SK-N-SH treated with all-trans-retinoic acid at 6 μM for 48 hours (cell line): ENCODE measurements at regions not wholly inside any gene's neighbourhood (a gene's known extent, or its start where the extent isn't known, plus 50 kb on each side); places are given as distances from the start of the nearest gene placed in this dataset.

Experiments
- ARNTL ChIP-seq: fragments of 450-650 bp; formaldehyde crosslinking; IDR thresholded peaks from 2 replicates; pipeline ENCODE4 v1.5.0; 2020; ENCODE audit warnings: low read depth, mild to moderate bottlenecking, moderate library complexity, borderline replicate concordance
- BACH2 ChIP-seq: fragments of 250-450 bp; sonication (Bioruptor Pico); IDR thresholded peaks from 2 replicates; pipeline ENCODE4 v1.9.0; 2021; ENCODE audit warnings: mild to moderate bottlenecking, borderline replicate concordance
- OSR1 ChIP-seq: fragments of 250-450 bp; sonication (Bioruptor Pico); IDR thresholded peaks from 2 replicates; pipeline ENCODE4 v1.8.0; 2022; ENCODE audit warnings: moderate library complexity, mild to moderate bottlenecking, inconsistent platforms
- PPARA ChIP-seq: fragments of 250-450 bp; sonication (Bioruptor Pico); IDR thresholded peaks from 2 replicates; pipeline ENCODE4 v1.5.0; 2020; ENCODE audit warnings: mild to moderate bottlenecking, borderline replicate concordance
- RARB ChIP-seq: fragments of 250-450 bp; sonication (Bioruptor Pico); IDR thresholded peaks from 2 replicates; pipeline ENCODE4 v1.8.0; 2021; ENCODE audit warnings: mild to moderate bottlenecking, moderate library complexity
- TCF4 ChIP-seq: fragments of 250-450 bp; sonication (Bioruptor Pico); IDR thresholded peaks from 2 replicates; pipeline ENCODE4 v1.8.0; 2021; ENCODE audit warnings: mild to moderate bottlenecking, moderate library complexity, borderline replicate concordance
- ZNF8 ChIP-seq: fragments of 450-650 bp; formaldehyde crosslinking; IDR thresholded peaks from 2 replicates; pipeline ENCODE4 v1.5.0; 2020; ENCODE audit warnings: mild to moderate bottlenecking, moderate library complexity
- TF ChIP-seq, protein P1 (sequence below): fragments of 250-450 bp; sonication (Bioruptor Pico); IDR thresholded peaks from 2 replicates; pipeline ENCODE4 v1.5.1; 2021; ENCODE audit warnings: mild to moderate bottlenecking, moderate library complexity
- TF ChIP-seq, protein P2 (sequence below): fragments of 250-450 bp; sonication (Bioruptor Pico); IDR thresholded peaks from 2 replicates; pipeline ENCODE4 v1.8.0; 2020; ENCODE audit warnings: mild to moderate bottlenecking, moderate library complexity, borderline replicate concordance
- TF ChIP-seq, protein P3 (sequence below): fragments of 250-450 bp; sonication (Bioruptor Pico); IDR thresholded peaks from 2 replicates; pipeline ENCODE4 v1.8.0; 2021; ENCODE audit warnings: low read depth, mild to moderate bottlenecking, moderate library complexity, borderline replicate concordance
- TF ChIP-seq, protein P4 (sequence below): fragments of 250-450 bp; sonication (Bioruptor Pico); IDR thresholded peaks from 2 replicates; pipeline ENCODE4 v1.5.0; 2020; ENCODE audit warnings: mild to moderate bottlenecking, moderate library complexity
- TF ChIP-seq, protein P5 (sequence below): fragments of 250-450 bp; sonication (Bioruptor Pico); IDR thresholded peaks from 2 replicates; pipeline ENCODE4 v1.5.1; 2020; ENCODE audit warnings: low read depth, mild to moderate bottlenecking, moderate library complexity

DNA sequence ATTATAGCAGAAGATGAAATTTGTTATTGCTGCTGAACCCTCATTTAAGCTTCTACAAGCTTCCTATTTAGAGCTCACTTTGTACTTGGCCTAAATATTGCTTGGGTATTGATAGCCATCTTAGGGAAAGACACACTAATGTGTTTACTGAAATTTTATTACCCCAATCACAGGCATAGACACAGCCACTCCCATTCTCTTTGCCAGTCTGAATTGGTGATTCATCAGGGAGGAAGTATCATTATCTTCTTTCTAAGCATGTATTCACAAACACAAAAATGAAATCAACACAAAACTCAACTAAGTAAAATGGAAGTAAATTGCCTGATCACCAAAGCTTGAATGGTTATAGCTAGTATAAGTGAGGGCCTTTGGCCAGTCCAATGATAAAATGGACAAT lies 666.3 kb downstream of the TSN start:
- TF ChIP-seq, protein P1, sequence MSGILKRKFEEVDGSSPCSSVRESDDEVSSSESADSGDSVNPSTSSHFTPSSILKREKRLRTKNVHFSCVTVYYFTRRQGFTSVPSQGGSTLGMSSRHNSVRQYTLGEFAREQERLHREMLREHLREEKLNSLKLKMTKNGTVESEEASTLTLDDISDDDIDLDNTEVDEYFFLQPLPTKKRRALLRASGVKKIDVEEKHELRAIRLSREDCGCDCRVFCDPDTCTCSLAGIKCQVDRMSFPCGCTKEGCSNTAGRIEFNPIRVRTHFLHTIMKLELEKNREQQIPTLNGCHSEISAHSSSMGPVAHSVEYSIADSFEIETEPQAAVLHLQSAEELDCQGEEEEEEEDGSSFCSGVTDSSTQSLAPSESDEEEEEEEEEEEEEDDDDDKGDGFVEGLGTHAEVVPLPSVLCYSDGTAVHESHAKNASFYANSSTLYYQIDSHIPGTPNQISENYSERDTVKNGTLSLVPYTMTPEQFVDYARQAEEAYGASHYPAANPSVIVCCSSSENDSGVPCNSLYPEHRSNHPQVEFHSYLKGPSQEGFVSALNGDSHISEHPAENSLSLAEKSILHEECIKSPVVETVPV = no peak
- TF ChIP-seq ARNTL (CRISPR knock-in tag) (no peak), PPARA (no peak), OSR1 (CRISPR knock-in tag) (no peak), ZNF8 (CRISPR knock-in tag) (no peak), TCF4 (no peak), BACH2 (CRISPR knock-in tag) (no peak), RARB (CRISPR knock-in tag) (no peak)
- TF ChIP-seq, protein P2, sequence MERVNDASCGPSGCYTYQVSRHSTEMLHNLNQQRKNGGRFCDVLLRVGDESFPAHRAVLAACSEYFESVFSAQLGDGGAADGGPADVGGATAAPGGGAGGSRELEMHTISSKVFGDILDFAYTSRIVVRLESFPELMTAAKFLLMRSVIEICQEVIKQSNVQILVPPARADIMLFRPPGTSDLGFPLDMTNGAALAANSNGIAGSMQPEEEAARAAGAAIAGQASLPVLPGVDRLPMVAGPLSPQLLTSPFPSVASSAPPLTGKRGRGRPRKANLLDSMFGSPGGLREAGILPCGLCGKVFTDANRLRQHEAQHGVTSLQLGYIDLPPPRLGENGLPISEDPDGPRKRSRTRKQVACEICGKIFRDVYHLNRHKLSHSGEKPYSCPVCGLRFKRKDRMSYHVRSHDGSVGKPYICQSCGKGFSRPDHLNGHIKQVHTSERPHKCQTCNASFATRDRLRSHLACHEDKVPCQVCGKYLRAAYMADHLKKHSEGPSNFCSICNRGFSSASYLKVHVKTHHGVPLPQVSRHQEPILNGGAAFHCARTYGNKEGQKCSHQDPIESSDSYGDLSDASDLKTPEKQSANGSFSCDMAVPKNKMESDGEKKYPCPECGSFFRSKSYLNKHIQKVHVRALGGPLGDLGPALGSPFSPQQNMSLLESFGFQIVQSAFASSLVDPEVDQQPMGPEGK (CRISPR knock-in tag) = no peak
- TF ChIP-seq, protein P3, sequence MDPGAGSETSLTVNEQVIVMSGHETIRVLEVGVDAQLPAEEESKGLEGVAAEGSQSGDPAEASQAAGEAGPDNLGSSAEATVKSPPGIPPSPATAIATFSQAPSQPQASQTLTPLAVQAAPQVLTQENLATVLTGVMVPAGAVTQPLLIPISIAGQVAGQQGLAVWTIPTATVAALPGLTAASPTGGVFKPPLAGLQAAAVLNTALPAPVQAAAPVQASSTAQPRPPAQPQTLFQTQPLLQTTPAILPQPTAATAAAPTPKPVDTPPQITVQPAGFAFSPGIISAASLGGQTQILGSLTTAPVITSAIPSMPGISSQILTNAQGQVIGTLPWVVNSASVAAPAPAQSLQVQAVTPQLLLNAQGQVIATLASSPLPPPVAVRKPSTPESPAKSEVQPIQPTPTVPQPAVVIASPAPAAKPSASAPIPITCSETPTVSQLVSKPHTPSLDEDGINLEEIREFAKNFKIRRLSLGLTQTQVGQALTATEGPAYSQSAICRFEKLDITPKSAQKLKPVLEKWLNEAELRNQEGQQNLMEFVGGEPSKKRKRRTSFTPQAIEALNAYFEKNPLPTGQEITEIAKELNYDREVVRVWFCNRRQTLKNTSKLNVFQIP (CRISPR knock-in tag) = no peak
- TF ChIP-seq, protein P4, sequence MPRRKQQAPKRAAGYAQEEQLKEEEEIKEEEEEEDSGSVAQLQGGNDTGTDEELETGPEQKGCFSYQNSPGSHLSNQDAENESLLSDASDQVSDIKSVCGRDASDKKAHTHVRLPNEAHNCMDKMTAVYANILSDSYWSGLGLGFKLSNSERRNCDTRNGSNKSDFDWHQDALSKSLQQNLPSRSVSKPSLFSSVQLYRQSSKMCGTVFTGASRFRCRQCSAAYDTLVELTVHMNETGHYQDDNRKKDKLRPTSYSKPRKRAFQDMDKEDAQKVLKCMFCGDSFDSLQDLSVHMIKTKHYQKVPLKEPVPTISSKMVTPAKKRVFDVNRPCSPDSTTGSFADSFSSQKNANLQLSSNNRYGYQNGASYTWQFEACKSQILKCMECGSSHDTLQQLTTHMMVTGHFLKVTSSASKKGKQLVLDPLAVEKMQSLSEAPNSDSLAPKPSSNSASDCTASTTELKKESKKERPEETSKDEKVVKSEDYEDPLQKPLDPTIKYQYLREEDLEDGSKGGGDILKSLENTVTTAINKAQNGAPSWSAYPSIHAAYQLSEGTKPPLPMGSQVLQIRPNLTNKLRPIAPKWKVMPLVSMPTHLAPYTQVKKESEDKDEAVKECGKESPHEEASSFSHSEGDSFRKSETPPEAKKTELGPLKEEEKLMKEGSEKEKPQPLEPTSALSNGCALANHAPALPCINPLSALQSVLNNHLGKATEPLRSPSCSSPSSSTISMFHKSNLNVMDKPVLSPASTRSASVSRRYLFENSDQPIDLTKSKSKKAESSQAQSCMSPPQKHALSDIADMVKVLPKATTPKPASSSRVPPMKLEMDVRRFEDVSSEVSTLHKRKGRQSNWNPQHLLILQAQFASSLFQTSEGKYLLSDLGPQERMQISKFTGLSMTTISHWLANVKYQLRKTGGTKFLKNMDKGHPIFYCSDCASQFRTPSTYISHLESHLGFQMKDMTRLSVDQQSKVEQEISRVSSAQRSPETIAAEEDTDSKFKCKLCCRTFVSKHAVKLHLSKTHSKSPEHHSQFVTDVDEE (CRISPR knock-in tag) = no peak
- TF ChIP-seq, protein P5, sequence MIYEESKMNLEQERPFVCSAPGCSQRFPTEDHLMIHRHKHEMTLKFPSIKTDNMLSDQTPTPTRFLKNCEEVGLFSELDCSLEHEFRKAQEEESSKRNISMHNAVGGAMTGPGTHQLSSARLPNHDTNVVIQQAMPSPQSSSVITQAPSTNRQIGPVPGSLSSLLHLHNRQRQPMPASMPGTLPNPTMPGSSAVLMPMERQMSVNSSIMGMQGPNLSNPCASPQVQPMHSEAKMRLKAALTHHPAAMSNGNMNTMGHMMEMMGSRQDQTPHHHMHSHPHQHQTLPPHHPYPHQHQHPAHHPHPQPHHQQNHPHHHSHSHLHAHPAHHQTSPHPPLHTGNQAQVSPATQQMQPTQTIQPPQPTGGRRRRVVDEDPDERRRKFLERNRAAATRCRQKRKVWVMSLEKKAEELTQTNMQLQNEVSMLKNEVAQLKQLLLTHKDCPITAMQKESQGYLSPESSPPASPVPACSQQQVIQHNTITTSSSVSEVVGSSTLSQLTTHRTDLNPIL (CRISPR knock-in tag) = no peak
